EH (cell line): ENCODE measurements at regions not wholly inside any gene's neighbourhood (a gene's known extent, or its start where the extent isn't known, plus 50 kb on each side); places are given as distances from the start of the nearest gene placed in this dataset.

Source experiments
- DNase-seq: peaks from one replicate; pipeline ENCODE4 v3.0.0-alpha.2; 2015; ENCODE audit warnings: low read depth

- no peak for DNase-seq
Measured at GRCh38 chr7:109127145-109127544, 557.5 kb downstream of the DNAJB9 start.

GRCh38 chr7:109131141-109131540 lies 561.5 kb downstream of the DNAJB9 start:
- no peak for DNase-seq

- no peak for DNase-seq
Measured at GRCh38 chr7:109136893-109137292, 567.2 kb downstream of the DNAJB9 start.

GRCh38 chr7:109154748-109155147 lies 585.1 kb downstream of the DNAJB9 start:
- no peak for DNase-seq

- DNase-seq = no peak
Measured at GRCh38 chr7:109158246-109158645, 588.6 kb downstream of the DNAJB9 start.

GRCh38 chr7:109176661-109177060 lies 607.0 kb downstream of the DNAJB9 start:
- DNase-seq = no peak

GRCh38 chr7:109178342-109178741 lies 608.7 kb downstream of the DNAJB9 start:
- DNase-seq = no peak

GRCh38 chr7:109179601-109180000 lies 609.9 kb downstream of the DNAJB9 start:
- no peak for DNase-seq

GRCh38 chr7:109190766-109191398 lies 621.2 kb downstream of the DNAJB9 start:
- no peak for DNase-seq

- DNase-seq = no peak
Measured at GRCh38 chr7:109206196-109206595, 636.5 kb downstream of the DNAJB9 start.

- DNase-seq = no peak
Measured at GRCh38 chr7:109213081-109213480, 643.4 kb downstream of the DNAJB9 start.

- no peak for DNase-seq
Measured at GRCh38 chr7:109215341-109215740, 645.7 kb downstream of the DNAJB9 start.

- no peak for DNase-seq
Measured at GRCh38 chr7:109224100-109224499, 654.4 kb downstream of the DNAJB9 start.

- no peak for DNase-seq
Measured at GRCh38 chr7:109226699-109227098, 657.0 kb downstream of the DNAJB9 start.

GRCh38 chr7:109235316-109235715 lies 665.6 kb downstream of the DNAJB9 start:
- no peak for DNase-seq

- peak; percentile 65 for DNase-seq
Measured at GRCh38 chr7:109246330-109247077, 676.8 kb downstream of the DNAJB9 start.

GRCh38 chr7:109256762-109257560 lies 687.3 kb downstream of the DNAJB9 start:
- DNase-seq = no peak

GRCh38 chr7:109259151-109259550 lies 689.5 kb downstream of the DNAJB9 start:
- DNase-seq = no peak

- DNase-seq = no peak
Measured at GRCh38 chr7:109261781-109262180, 692.1 kb downstream of the DNAJB9 start.

- no peak for DNase-seq
Measured at GRCh38 chr7:109266610-109267009, 696.9 kb downstream of the DNAJB9 start.

- DNase-seq = no peak
Measured at GRCh38 chr7:109276348-109276747, 706.7 kb downstream of the DNAJB9 start.

GRCh38 chr7:109282726-109283125 lies 713.1 kb downstream of the DNAJB9 start:
- no peak for DNase-seq

- no peak for DNase-seq
Measured at GRCh38 chr7:109284943-109285342, 715.3 kb downstream of the DNAJB9 start.
